ENCODE measurements at regions not wholly inside any gene's neighbourhood (a gene's known extent, or its start where the extent isn't known, plus 50 kb on each side); places are given as distances from the start of the nearest gene placed in this dataset.

DNA sequence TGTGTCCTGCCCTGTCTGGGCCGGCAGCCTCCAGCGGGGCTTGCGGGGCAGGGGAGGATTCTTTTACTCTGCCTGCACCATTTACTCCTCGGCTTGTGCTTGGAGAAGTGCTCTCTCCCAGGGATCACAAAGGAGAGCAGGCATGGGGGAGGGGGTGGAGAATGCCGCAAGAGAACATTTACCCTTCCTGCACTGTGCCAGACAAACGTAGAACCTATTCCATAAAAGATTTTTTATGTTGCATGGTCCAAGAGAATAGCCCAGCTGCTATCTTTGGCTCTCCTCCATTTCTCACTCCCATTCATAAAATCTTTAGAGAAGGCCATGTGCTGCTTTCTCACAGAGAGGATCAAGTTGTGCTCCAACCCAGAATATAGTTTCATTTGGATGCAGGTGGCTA lies 159.4 kb downstream of the SPTSSA start:
- H3K4me3 ChIP-seq (ENCODE audit: low read length), result no peak overlapping the region
- TF ChIP-seq, protein P1, sequence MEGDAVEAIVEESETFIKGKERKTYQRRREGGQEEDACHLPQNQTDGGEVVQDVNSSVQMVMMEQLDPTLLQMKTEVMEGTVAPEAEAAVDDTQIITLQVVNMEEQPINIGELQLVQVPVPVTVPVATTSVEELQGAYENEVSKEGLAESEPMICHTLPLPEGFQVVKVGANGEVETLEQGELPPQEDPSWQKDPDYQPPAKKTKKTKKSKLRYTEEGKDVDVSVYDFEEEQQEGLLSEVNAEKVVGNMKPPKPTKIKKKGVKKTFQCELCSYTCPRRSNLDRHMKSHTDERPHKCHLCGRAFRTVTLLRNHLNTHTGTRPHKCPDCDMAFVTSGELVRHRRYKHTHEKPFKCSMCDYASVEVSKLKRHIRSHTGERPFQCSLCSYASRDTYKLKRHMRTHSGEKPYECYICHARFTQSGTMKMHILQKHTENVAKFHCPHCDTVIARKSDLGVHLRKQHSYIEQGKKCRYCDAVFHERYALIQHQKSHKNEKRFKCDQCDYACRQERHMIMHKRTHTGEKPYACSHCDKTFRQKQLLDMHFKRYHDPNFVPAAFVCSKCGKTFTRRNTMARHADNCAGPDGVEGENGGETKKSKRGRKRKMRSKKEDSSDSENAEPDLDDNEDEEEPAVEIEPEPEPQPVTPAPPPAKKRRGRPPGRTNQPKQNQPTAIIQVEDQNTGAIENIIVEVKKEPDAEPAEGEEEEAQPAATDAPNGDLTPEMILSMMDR (conservative IDR thresholded peaks at IDR 0.05; ENCODE audit: low read length), result no peak
- no peak for DNase-seq (ENCODE audit: low read depth)

DNA sequence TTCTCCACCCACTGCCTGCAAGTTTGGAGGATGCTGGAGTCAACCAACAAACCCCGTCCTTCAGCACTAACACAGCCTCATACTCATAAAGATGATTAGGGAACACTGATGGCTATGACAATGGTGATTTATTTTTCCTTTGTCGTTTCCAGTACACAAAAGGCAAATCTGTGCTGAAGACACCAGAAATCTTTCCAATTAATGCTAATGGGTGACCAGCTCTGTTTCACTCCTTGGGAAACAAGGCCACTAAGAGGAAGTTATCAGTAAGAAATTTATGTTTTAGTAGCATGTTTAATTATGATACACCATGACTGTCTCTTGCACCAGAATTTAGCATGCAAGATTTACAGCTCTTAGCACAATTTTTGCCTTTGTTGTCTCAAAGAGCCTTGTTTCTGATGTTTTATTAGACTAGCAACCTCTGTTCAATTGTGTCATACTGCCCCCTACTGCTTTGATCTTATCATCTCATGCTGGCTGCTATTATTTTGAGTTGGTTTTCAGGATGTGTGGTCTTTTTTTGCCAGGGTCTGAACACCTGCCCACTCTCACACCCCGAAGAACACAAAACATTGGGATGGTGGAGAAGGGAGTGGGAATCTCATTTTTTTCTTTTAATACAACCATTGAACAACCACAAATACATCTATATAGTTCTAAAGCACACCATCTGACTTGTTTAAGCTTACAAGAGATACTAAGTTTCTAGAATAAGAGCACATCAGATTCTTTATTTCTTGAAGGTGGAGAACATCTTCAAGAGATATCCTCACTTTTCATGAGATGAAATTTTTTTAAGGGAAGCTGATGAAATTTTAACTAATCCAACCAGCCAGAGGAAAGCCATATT lies 160.9 kb downstream of the SPTSSA start:
- DNase-seq (ENCODE audit: low read depth), result peak; percentile 25
- H3K4me3 ChIP-seq (ENCODE audit: low read length), result no peak overlapping the region
- TF ChIP-seq, protein P1 (conservative IDR thresholded peaks at IDR 0.05; ENCODE audit: low read length), result peak; percentile 62

DNA sequence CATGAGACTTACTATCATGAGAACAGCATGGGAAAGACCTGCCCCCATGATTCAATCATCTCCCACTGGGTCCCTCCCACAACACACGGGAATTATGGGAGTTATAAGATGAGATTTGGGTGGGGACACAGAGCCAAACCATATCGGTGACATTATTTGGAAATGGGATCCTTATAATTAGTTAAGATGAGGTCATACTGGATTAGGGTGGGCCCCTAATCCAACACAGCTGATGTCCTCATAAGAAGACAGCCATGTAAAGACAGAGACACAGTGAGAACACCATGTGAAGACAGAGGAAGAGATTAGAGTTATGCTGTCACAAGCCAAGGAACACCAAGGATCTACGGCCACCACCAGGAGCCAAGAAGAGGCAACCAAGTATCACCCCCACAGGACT lies 161.7 kb downstream of the SPTSSA start:
- TF ChIP-seq, protein P1 (conservative IDR thresholded peaks at IDR 0.05; ENCODE audit: low read length), result no peak
- no peak for DNase-seq (ENCODE audit: low read depth)
- H3K4me3 ChIP-seq (ENCODE audit: low read length), result no peak overlapping the region

GRCh38 chr14:34299360-34299759 lies 162.7 kb downstream of the SPTSSA start:
- no peak overlapping the region for H3K4me3 ChIP-seq (ENCODE audit: low read length)
- TF ChIP-seq, protein P1 (conservative IDR thresholded peaks at IDR 0.05; ENCODE audit: low read length), result no peak
- DNase-seq (ENCODE audit: low read depth), result no peak

- TF ChIP-seq, protein P1 (conservative IDR thresholded peaks at IDR 0.05; ENCODE audit: low read length), result no peak
- no peak for DNase-seq (ENCODE audit: low read depth)
- H3K4me3 ChIP-seq (ENCODE audit: low read length), result no peak overlapping the region
These were observed 164.1 kb downstream of the SPTSSA start for GRCh38 chr14:34297786-34298520.

DNA sequence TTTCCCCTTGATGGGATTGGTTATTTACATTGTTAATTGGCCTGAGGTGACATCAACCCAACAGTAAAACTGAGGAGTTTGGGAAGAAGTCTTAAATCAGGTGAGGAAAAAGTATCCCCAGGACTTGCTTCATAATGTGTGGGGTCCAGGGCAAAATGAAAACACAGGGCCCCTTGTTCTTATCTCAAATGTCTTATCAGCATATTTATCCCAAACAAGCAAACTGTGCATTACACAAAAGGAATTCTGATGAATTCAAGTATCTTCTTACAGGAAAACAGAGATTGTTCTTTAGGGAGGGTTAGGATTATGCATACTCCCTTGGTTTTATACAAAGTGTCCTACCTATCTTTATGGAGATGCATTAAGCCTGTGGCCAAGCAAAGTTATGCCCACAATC lies 178.4 kb downstream of the SPTSSA start:
- TF ChIP-seq, protein P1 (conservative IDR thresholded peaks at IDR 0.05; ENCODE audit: low read length), result no peak
- DNase-seq (ENCODE audit: low read depth), result no peak
- no peak overlapping the region for H3K4me3 ChIP-seq (ENCODE audit: low read length)
